Endothelial cell of umbilical vein (primary cell): ENCODE measurements at regions not wholly inside any gene's neighbourhood (a gene's known extent, or its start where the extent isn't known, plus 50 kb on each side); places are given as distances from the start of the nearest gene placed in this dataset.

Source experiments
- BruUV-seq: library from RNA; stranded (reverse); fragments of 400-500 nt; replicated peaks from 2 replicates; lab custom pipeline; 2021; lab: Mats Ljungman, UMichigan
- CTCF ChIA-PET: fragments of 300-600, 350-600 bp; sonication (Branson Sonifier 250); formaldehyde crosslinking; loops from one replicate; lab custom pipeline; 2021; ENCODE audit warnings: antibody characterized with exemption, inconsistent platforms; lab: Charles Lee
- POLR2A ChIA-PET: fragments of 300-600, 350-600 bp; sonication (Branson Sonifier 250); formaldehyde crosslinking; loops from one replicate; lab custom pipeline; 2021; ENCODE audit warnings: antibody characterized with exemption, inconsistent platforms; lab: Charles Lee
- DNase-seq: peaks from one replicate; pipeline ENCODE4 v3.0.0-alpha.2; 2011; ENCODE audit warnings: low read depth, low spot score
- FAIRE-seq: peaks from 2 replicates; lab custom pipeline; 2011; peaks lifted over from hg19 to GRCh38; lab: Jason Lieb, UNC
- H2AFZ ChIP-seq: 2 replicates; pipeline ENCODE4 v1.6.0; 2012; ENCODE audit warnings: low read depth, low read length, control low read depth, inconsistent platforms
- H3K27ac ChIP-seq: 2 replicates; pipeline ENCODE4 v1.5.1; 2011; ENCODE audit warnings: low read depth, mild to moderate bottlenecking, control low read depth, low read length, moderate library complexity; ENCODE audit not compliant: insufficient read depth
- H3K27me3 ChIP-seq, 2 experiments: 2 replicates each; pipeline versions ENCODE4 v1.6.0 to v1.6.1; 2011; ENCODE audit warnings: low read length in 2 of 2, mixed read lengths in 1 of 2; ENCODE audit not compliant: control insufficient read depth in 2 of 2, insufficient read depth in 2 of 2
- H3K36me3 ChIP-seq, 2 experiments: 2 replicates in 1 of 2; 3 replicates in 1 of 2; pipeline ENCODE4 v1.5.1; 2011; ENCODE audit warnings: low read length in 2 of 2, mild to moderate bottlenecking in 1 of 2, moderate library complexity in 1 of 2; ENCODE audit not compliant: control insufficient read depth in 2 of 2, insufficient read depth in 2 of 2; ENCODE audit errors: extremely low read depth in 1 of 2
- H3K4me1 ChIP-seq: 3 replicates; pipeline ENCODE4 v1.5.1; 2011; ENCODE audit warnings: mild to moderate bottlenecking, low read length; ENCODE audit not compliant: control insufficient read depth, insufficient read depth; ENCODE audit errors: extremely low read depth
- H3K4me2 ChIP-seq: 2 replicates; pipeline ENCODE4 v1.6.1; 2011; ENCODE audit warnings: low read length, control low read depth, mixed read lengths; ENCODE audit not compliant: insufficient read depth
- H3K4me3 ChIP-seq, 3 experiments: fragments of 200-600 bp in 1 of 3; sonication (generic), shearing (Covaris generic) in 1 of 3; replicated peaks in 1 of 3; 2 replicates each; pipeline ENCODE4 v1.5.1; 2011 to 2016; ENCODE audit warnings: control low read depth in 3 of 3, low read length in 3 of 3, mild to moderate bottlenecking in 2 of 3, inconsistent platforms in 1 of 3, low read depth in 1 of 3, moderate library complexity in 1 of 3; ENCODE audit not compliant: insufficient read depth in 1 of 3
- H3K79me2 ChIP-seq: 2 replicates; pipeline ENCODE4 v1.6.0; 2012; ENCODE audit warnings: low read length, inconsistent platforms; ENCODE audit not compliant: control insufficient read depth, insufficient read depth
- H3K9ac ChIP-seq: replicated peaks from 2 replicates; pipeline ENCODE3; 2011; ENCODE audit warnings: low read length, control low read depth; ENCODE audit not compliant: insufficient read depth; ENCODE audit errors: extremely low read depth
- H3K9me1 ChIP-seq: replicated peaks from 3 replicates; pipeline ENCODE4 v1.6.0; 2011; ENCODE audit warnings: mild to moderate bottlenecking, low read length; ENCODE audit not compliant: control insufficient read depth, insufficient read depth; ENCODE audit errors: extremely low read depth
- H3K9me3 ChIP-seq: replicated peaks from 2 replicates; pipeline ENCODE4 v1.5.1; 2012; ENCODE audit warnings: low read length, inconsistent platforms; ENCODE audit not compliant: control insufficient read depth, insufficient read depth
- H4K20me1 ChIP-seq: replicated peaks from 2 replicates; pipeline ENCODE3; 2011; ENCODE audit warnings: mild to moderate bottlenecking, low read length; ENCODE audit not compliant: control insufficient read depth, insufficient read depth; ENCODE audit errors: extremely low read depth
- EZH2 ChIP-seq: IDR thresholded peaks from 2 replicates; pipeline ENCODE4 v1.6.1; 2012; ENCODE audit warnings: borderline replicate concordance, low read depth, mild to moderate bottlenecking, moderate library complexity, low read length, inconsistent platforms; ENCODE audit not compliant: severe bottlenecking
- FOS ChIP-seq: IDR thresholded peaks from 2 replicates; pipeline ENCODE4 v1.6.1; 2011; ENCODE audit warnings: mild to moderate bottlenecking, low read length, moderate library complexity, borderline replicate concordance; ENCODE audit not compliant: insufficient read depth
- GATA2 ChIP-seq: IDR thresholded peaks from 2 replicates; pipeline ENCODE4 v1.7.0; 2011; ENCODE audit warnings: low read depth, mild to moderate bottlenecking, moderate library complexity, mixed read lengths, low read length; ENCODE audit not compliant: insufficient read length, insufficient read depth
- JUN ChIP-seq: IDR thresholded peaks from 2 replicates; pipeline ENCODE4 v1.6.1; 2011; ENCODE audit warnings: borderline replicate concordance, low read depth; ENCODE audit not compliant: insufficient read length, insufficient read depth
- MYC ChIP-seq: IDR thresholded peaks from one replicate; pipeline ENCODE4 v1.6.1; 2011; ENCODE audit warnings: mild to moderate bottlenecking, low read depth, low read length
- dilution Hi-C: fragments of 300-500 bp; cut with MboI; formaldehyde crosslinking; loops from one replicate; pipeline ENCODE4 v1.15.0; 2019; ENCODE audit warnings: low sequenced_read_pairs; ENCODE audit not compliant: extremely low pct_ligation_motif_present
- intact Hi-C: fragments of 100-400 bp; cut with micrococcal nuclease; formaldehyde crosslinking; loops from one replicate; pipeline ENCODE4 v1.10.0; 2022
- TF ChIP-seq, protein P1 (sequence below), 2 donors: IDR thresholded peaks; 1 replicate in 1 of 2; 2 replicates in 1 of 2; pipeline ENCODE4 v1.5.1; 2011; ENCODE audit warnings: low read length in 2 of 2, mild to moderate bottlenecking in 2 of 2, moderate library complexity in 2 of 2, control low read depth in 1 of 2, inconsistent platforms in 1 of 2, low read depth in 1 of 2; ENCODE audit not compliant: insufficient read depth in 1 of 2; ENCODE audit errors: extremely low read depth in 1 of 2

DNA sequence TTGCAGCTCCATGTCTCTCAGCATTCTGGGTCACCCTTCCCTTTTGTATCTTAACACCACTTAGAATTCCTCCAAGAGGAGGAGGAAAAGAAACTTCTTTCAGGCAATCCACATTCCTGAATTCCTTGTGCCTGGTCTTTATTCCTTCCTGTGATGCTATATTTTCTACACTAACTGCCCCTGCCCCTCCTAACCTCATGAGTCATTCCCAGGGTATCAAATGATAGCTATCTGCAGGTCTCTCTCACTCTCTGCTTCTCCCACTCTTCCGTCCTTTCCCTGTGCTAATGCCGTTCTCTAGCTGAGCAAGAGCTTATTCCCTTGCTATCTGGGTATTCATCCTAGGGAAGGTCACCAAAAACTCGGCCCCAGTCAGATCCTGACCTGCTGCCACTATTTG, 395.0 kb upstream of the TCF4 start:
- ChIA-PET POLR2A (no interaction called here), CTCF (interaction anchor here (0.8 to 1.5 kb wide), 2 partner anchors 10 to 19 kb away, joined by 3 to 4 read pairs; no protein-coding TSS in a partner anchor)
- no TSS peak for BruUV-seq
- Histone ChIP-seq H3K27ac (peak overlapping the region; percentile 1), H2AFZ (peak overlapping the region; percentile 23), H3K4me2 (peak overlapping the region; percentile 16), H3K4me1 (peaks cover 7% of the 10 kb centered on the region), H3K36me3 (no peaks in the 10 kb centered on the region), H3K27me3 (no peaks in the 10 kb centered on the region), H3K4me3 (no peak overlapping the region), H3K9ac (no peak overlapping the region), H3K79me2 (no peaks in the 10 kb centered on the region), H3K9me3 (peaks cover 2% of the 10 kb centered on the region), H3K9me1 (no peaks in the 10 kb centered on the region), H4K20me1 (no peaks in the 10 kb centered on the region)
- FAIRE-seq (peak; percentile 49), DNase-seq (peak; percentile 52)
- no peak for TF ChIP-seq MYC
- peak; percentile 27 for TF ChIP-seq FOS
- TF ChIP-seq EZH2: no peak
- peak; percentile 63 for TF ChIP-seq JUN
- peak; percentile 72 for TF ChIP-seq GATA2
- TF ChIP-seq, protein P1, sequence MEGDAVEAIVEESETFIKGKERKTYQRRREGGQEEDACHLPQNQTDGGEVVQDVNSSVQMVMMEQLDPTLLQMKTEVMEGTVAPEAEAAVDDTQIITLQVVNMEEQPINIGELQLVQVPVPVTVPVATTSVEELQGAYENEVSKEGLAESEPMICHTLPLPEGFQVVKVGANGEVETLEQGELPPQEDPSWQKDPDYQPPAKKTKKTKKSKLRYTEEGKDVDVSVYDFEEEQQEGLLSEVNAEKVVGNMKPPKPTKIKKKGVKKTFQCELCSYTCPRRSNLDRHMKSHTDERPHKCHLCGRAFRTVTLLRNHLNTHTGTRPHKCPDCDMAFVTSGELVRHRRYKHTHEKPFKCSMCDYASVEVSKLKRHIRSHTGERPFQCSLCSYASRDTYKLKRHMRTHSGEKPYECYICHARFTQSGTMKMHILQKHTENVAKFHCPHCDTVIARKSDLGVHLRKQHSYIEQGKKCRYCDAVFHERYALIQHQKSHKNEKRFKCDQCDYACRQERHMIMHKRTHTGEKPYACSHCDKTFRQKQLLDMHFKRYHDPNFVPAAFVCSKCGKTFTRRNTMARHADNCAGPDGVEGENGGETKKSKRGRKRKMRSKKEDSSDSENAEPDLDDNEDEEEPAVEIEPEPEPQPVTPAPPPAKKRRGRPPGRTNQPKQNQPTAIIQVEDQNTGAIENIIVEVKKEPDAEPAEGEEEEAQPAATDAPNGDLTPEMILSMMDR (IDR thresholded peaks at IDR 0.05; ENCODE audit: extremely low read depth in 1 of 2, insufficient read depth in 1 of 2, low read depth in 1 of 2, low read length in 2 of 2): no peak
- intact Hi-C loops (loop anchor here (10.0 kb wide), 3 partner anchors 118 to 658 kb away; no protein-coding TSS in a partner anchor), dilution Hi-C loops (no loop called here)
